Duodenal mucosa (tissue), 2 donors: ENCODE measurements at regions not wholly inside any gene's neighbourhood (a gene's known extent, or its start where the extent isn't known, plus 50 kb on each side); places are given as distances from the start of the nearest gene placed in this dataset.

ENCODE experiments used
- H3K27ac ChIP-seq: one replicate; pipeline ENCODE4 v1.7.0; 2013; ENCODE audit warnings: low read depth, low read length
- H3K27me3 ChIP-seq, 2 donors: one replicate each; pipeline ENCODE4 v1.7.0; 2013; ENCODE audit warnings: low read length in 2 of 2, control low read depth in 1 of 2; ENCODE audit not compliant: insufficient read depth in 2 of 2, control insufficient read depth in 1 of 2
- H3K36me3 ChIP-seq, 2 donors: one replicate each; pipeline ENCODE4 v1.7.0; 2013; ENCODE audit warnings: low read length in 2 of 2, control low read depth in 1 of 2; ENCODE audit not compliant: insufficient read depth in 2 of 2, control insufficient read depth in 1 of 2
- H3K4me1 ChIP-seq, 2 donors: one replicate each; pipeline ENCODE4 v1.7.0; 2013; ENCODE audit warnings: low read length in 2 of 2, control low read depth in 1 of 2; ENCODE audit not compliant: insufficient read depth in 2 of 2, control insufficient read depth in 1 of 2
- H3K4me3 ChIP-seq, 2 donors: one replicate each; pipeline ENCODE4 v1.7.0; 2013; ENCODE audit warnings: low read length in 2 of 2, low read depth in 1 of 2
- H3K9ac ChIP-seq, 2 donors: one replicate each; pipeline ENCODE4 v1.7.0; 2013; ENCODE audit warnings: low read length in 2 of 2, low read depth in 1 of 2
- H3K9me3 ChIP-seq, 2 donors: one replicate each; pipeline ENCODE4 v1.7.0; 2013; ENCODE audit warnings: low read length in 2 of 2, control low read depth in 1 of 2; ENCODE audit not compliant: control insufficient read depth in 1 of 2

GRCh38 chr20:61114493-61115175 is 137.4 kb upstream of the CDH4 start:
- Histone ChIP-seq H3K27me3 (no peaks in the 10 kb centered on the region), H3K9ac (no peak overlapping the region), H3K36me3 (no peaks in the 10 kb centered on the region), H3K4me1 (no peaks in the 10 kb centered on the region), H3K27ac (no peak overlapping the region), H3K4me3 (no peak overlapping the region), H3K9me3 (no peaks in the 10 kb centered on the region)

GRCh38 chr20:61115364-61116065 is 136.5 kb upstream of the CDH4 start:
- no peaks in the 10 kb centered on the region for H3K36me3 ChIP-seq
- no peak overlapping the region for H3K9ac ChIP-seq
- no peaks in the 10 kb centered on the region for H3K27me3 ChIP-seq
- no peaks in the 10 kb centered on the region for H3K4me1 ChIP-seq
- H3K4me3 ChIP-seq: no peak overlapping the region
- H3K9me3 ChIP-seq: no peaks in the 10 kb centered on the region
- no peak overlapping the region for H3K27ac ChIP-seq

DNA sequence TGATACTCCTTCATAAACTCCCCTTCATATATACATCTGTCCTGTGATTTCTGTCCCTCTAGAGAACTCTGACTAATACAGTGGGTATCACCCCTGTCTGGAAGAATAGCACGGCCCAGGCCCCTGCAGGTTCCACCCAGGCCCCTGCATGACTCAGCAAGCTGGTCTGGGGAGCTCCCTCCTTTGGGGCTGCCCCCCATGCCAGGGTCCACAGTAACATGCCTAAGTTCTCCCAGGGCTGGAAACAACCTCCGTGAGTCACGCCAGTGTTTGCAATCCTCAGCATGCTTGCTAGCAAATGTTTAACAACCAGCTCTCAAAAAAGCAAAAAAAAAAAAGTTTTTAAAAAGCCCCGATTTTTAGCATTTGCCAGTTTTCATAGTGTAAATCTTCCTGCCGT is 134.3 kb upstream of the CDH4 start:
- no peaks in the 10 kb centered on the region for H3K4me1 ChIP-seq
- H3K27ac ChIP-seq: no peak overlapping the region
- H3K9me3 ChIP-seq: no peaks in the 10 kb centered on the region
- H3K4me3 ChIP-seq: no peak overlapping the region
- no peaks in the 10 kb centered on the region for H3K36me3 ChIP-seq
- no peaks in the 10 kb centered on the region for H3K27me3 ChIP-seq
- H3K9ac ChIP-seq: no peak overlapping the region

DNA sequence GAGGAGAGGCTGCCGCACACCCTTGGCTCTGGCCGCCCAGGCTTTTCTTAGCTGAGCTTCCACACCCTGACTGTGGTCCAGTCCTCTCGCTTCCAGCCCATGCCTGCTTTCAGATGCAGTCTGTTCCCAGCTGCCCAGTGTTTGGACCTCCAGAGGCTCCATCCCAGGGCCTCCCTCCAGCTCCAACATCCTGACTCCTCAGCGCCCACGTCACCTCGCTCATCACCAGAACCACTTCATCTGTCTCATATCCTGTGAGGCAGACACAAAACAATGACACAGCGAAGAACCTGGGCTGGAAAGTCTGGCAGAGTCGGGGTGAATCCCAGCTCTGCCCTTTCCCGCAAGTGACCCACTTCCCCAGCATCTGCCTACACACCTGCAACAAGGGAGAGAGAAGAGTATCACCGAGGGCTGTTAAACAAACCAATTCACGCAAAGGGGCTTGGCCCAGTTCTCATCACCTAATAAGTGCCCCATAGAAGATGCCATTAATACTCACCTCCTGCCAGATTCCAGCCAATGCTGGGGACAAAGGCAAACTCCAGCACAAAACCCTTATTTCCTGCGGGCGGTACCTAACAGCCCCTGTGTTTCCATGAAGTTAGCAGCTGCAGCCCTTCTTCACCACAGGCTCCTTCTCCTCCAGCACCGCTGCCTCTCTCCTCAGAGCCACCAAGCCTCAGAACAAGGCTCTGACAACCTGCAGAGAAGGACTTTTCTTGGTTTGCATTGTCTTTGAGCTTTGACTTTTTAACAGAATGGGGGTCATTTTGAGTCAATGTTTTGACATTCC is 133.4 kb upstream of the CDH4 start:
- Histone ChIP-seq H3K36me3 (no peaks in the 10 kb centered on the region), H3K9me3 (no peaks in the 10 kb centered on the region), H3K27me3 (no peaks in the 10 kb centered on the region), H3K27ac (no peak overlapping the region), H3K4me1 (no peaks in the 10 kb centered on the region), H3K4me3 (no peak overlapping the region), H3K9ac (no peak overlapping the region)

DNA sequence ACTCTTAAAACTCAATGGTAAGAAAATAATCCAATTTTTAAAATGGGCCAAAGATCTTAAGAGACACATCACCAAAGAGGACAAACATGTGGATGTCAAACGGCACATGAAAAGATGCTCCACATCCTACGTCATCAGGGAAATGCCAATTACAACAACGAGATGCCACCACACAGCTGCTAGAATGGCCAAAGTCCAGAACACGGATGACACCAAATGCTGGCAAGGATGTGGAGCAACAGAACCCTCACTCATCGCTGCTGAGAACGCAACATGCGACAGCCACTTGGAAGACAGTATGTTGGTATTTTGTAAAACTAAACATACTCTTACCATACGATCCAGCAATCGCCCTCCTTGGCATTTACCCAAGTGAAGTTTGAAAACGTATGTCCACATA is 132.8 kb upstream of the CDH4 start:
- no peaks in the 10 kb centered on the region for H3K27me3 ChIP-seq
- no peaks in the 10 kb centered on the region for H3K9me3 ChIP-seq
- H3K4me1 ChIP-seq: no peaks in the 10 kb centered on the region
- no peak overlapping the region for H3K9ac ChIP-seq
- no peak overlapping the region for H3K4me3 ChIP-seq
- no peak overlapping the region for H3K27ac ChIP-seq
- no peaks in the 10 kb centered on the region for H3K36me3 ChIP-seq

GRCh38 chr20:61119794-61120410 is 132.2 kb upstream of the CDH4 start:
- Histone ChIP-seq H3K9ac (no peak overlapping the region), H3K27me3 (no peaks in the 10 kb centered on the region), H3K27ac (no peak overlapping the region), H3K9me3 (no peaks in the 10 kb centered on the region), H3K4me1 (no peaks in the 10 kb centered on the region), H3K36me3 (no peaks in the 10 kb centered on the region), H3K4me3 (no peak overlapping the region)

- Histone ChIP-seq H3K4me3 (no peak overlapping the region), H3K4me1 (no peaks in the 10 kb centered on the region), H3K27me3 (no peaks in the 10 kb centered on the region), H3K27ac (no peak overlapping the region), H3K9me3 (no peaks in the 10 kb centered on the region), H3K36me3 (no peaks in the 10 kb centered on the region), H3K9ac (no peak overlapping the region)
These were observed 131.2 kb upstream of the CDH4 start for GRCh38 chr20:61120595-61121515.

GRCh38 chr20:61121661-61122060 is 130.4 kb upstream of the CDH4 start:
- no peak overlapping the region for H3K9ac ChIP-seq
- H3K27me3 ChIP-seq: no peaks in the 10 kb centered on the region

DNA sequence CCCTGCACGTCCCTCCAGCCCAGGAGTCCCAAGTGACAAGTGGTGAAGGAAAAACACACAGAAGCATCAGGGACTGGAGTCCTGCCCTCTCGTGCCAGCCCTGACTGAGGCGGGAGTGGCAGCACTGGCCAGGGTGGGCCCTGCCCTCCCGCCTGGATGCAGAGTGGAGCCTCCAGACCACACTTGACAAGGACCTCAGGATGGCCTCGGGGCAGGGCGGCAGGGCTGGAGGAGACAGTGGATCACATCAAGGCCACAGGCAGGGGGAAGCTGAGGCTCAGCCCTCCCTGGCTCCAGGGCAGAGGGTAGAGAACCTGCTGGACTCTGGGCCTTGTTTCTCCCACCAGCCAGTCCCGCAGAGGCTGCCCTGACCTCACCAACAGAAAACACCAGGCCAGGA is 128.8 kb upstream of the CDH4 start:
- no peak overlapping the region for H3K9ac ChIP-seq
- no peaks in the 10 kb centered on the region for H3K36me3 ChIP-seq
- no peaks in the 10 kb centered on the region for H3K9me3 ChIP-seq
- H3K4me1 ChIP-seq: no peaks in the 10 kb centered on the region
- no peak overlapping the region for H3K4me3 ChIP-seq
- H3K27ac ChIP-seq: no peak overlapping the region
- no peaks in the 10 kb centered on the region for H3K27me3 ChIP-seq

More at GRCh38 chr20:61121661-61122060, 130.4 kb upstream of the CDH4 start:
- no peak overlapping the region for H3K27ac ChIP-seq
- H3K4me3 ChIP-seq: no peak overlapping the region
- H3K36me3 ChIP-seq: no peaks in the 10 kb centered on the region
- no peaks in the 10 kb centered on the region for H3K4me1 ChIP-seq
- no peaks in the 10 kb centered on the region for H3K9me3 ChIP-seq
